K562 (cell line): ENCODE measurements at regions not wholly inside any gene's neighbourhood (a gene's known extent, or its start where the extent isn't known, plus 50 kb on each side); places are given as distances from the start of the nearest gene placed in this dataset.
A peak's percentile ranks its signal among the peaks of the same experiment; 100 is the strongest.

Experiments used
- ATAC-seq: fragments of 200-7000 bp; cut with Tn5 transposase; 3 replicates; pipeline ENCODE4 v1.9.1; 2020; ENCODE audit warnings: moderate library complexity
- BruUV-seq: library from RNA; stranded (reverse); fragments of 400-500 nt; replicated peaks from 2 replicates; lab custom pipeline; 2021; lab: Mats Ljungman, UMichigan
- CTCF ChIA-PET: fragments of 300-600 bp; formaldehyde crosslinking; extraction: SDS; loops from one replicate; lab custom pipeline; 2021; ENCODE audit warnings: low intra/inter-chr PET ratio; lab: Yijun Ruan, JAX
- POLR2A ChIA-PET: fragments of 300-600, 350-650 bp; sonication (Branson Sonifier 250); formaldehyde crosslinking; extraction: SDS; loops from one replicate; lab custom pipeline; 2021; ENCODE audit warnings: antibody characterized with exemption, inconsistent platforms; lab: Yijun Ruan, JAX
- DNase-seq, 4 experiments: peaks; one replicate each; pipeline versions ENCODE4 v3.0.0 to v3.0.0-alpha.2; 2011 to 2018; ENCODE audit warnings: low spot score in 3 of 4, mixed read lengths in 3 of 4; ENCODE audit errors: extremely low read depth in 1 of 4
- FAIRE-seq: peaks from 2 replicates; lab custom pipeline; 2011; peaks lifted over from hg19 to GRCh38; lab: Jason Lieb, UNC
- H2AFZ ChIP-seq: 2 replicates; pipeline ENCODE4 v1.6.0; 2011; ENCODE audit warnings: low read depth, low read length, control low read depth, inconsistent platforms
- H3K27ac ChIP-seq: fragments of 200-600 bp; 3 replicates; pipeline ENCODE4 v1.8.0; 2011; ENCODE audit warnings: low read depth, mild to moderate bottlenecking, control low read depth, inconsistent platforms, low read length, moderate library complexity, mixed read lengths; ENCODE audit errors: extremely low read depth
- H3K27me3 ChIP-seq, 2 experiments: fragments of 300-600 bp in 1 of 2; 2 replicates in 1 of 2; 3 replicates in 1 of 2; pipeline versions ENCODE4 v1.6.0 to v1.8.0; 2011; ENCODE audit warnings: inconsistent platforms in 2 of 2, low read length in 2 of 2, mild to moderate bottlenecking in 1 of 2, mixed read lengths in 1 of 2, moderate library complexity in 1 of 2; ENCODE audit not compliant: control insufficient read depth in 2 of 2, insufficient read depth in 2 of 2
- H3K36me3 ChIP-seq: fragments of 300-600 bp; 3 replicates; pipeline ENCODE4 v1.8.0; 2011; ENCODE audit warnings: mild to moderate bottlenecking, low read length, inconsistent platforms; ENCODE audit not compliant: control insufficient read depth, insufficient read depth
- H3K4me1 ChIP-seq, 2 experiments: fragments of 200-600 bp in 1 of 2; replicated peaks in 1 of 2; 2 replicates in 1 of 2; 3 replicates in 1 of 2; pipeline versions ENCODE4 v1.5.1 to v1.8.0; 2011; ENCODE audit warnings: inconsistent platforms in 2 of 2, low read length in 2 of 2, mild to moderate bottlenecking in 1 of 2, mixed read lengths in 1 of 2, moderate library complexity in 1 of 2; ENCODE audit not compliant: control insufficient read depth in 2 of 2, insufficient read depth in 2 of 2
- H3K4me2 ChIP-seq: 2 replicates; pipeline ENCODE4 v1.6.1; 2011; ENCODE audit warnings: low read length, control low read depth, inconsistent platforms, mixed read lengths; ENCODE audit not compliant: insufficient read depth
- H3K4me3 ChIP-seq: fragments of 200-600 bp; sonication (generic), shearing (Covaris generic); 2 replicates; pipeline ENCODE4 v1.5.1; 2016; ENCODE audit warnings: control low read depth, inconsistent platforms
- H3K79me2 ChIP-seq: fragments of 200-600 bp; 3 replicates; pipeline ENCODE4 v1.8.0; 2011; ENCODE audit warnings: low read length, inconsistent platforms; ENCODE audit not compliant: control insufficient read depth, insufficient read depth
- H3K9ac ChIP-seq, 2 experiments: 2 replicates each; pipeline versions ENCODE4 v1.6.0 to v1.6.1; 2011; ENCODE audit warnings: low read depth in 2 of 2, low read length in 2 of 2, control low read depth in 1 of 2, inconsistent platforms in 1 of 2, mild to moderate bottlenecking in 1 of 2, mixed read lengths in 1 of 2; ENCODE audit not compliant: insufficient read depth in 1 of 2
- H3K9me1 ChIP-seq: one replicate; pipeline ENCODE4 v1.6.0; 2011; ENCODE audit warnings: inconsistent platforms, mild to moderate bottlenecking, low read length, moderate library complexity; ENCODE audit not compliant: control insufficient read depth, insufficient read depth
- H3K9me3 ChIP-seq: replicated peaks from 2 replicates; pipeline ENCODE4 v1.5.1; 2011; ENCODE audit warnings: low read depth, low read length, inconsistent platforms; ENCODE audit not compliant: control insufficient read depth, insufficient read depth
- H4K20me1 ChIP-seq: replicated peaks from 2 replicates; pipeline ENCODE4 v1.6.1; 2011; ENCODE audit warnings: low read length, inconsistent platforms, mixed read lengths; ENCODE audit not compliant: control insufficient read depth, insufficient read depth
- GABPB2 ChIP-seq: fragments of 250-450 bp; sonication (Bioruptor Pico); conservative IDR thresholded peaks from 2 replicates; pipeline ENCODE4 v1.5.1; 2021; ENCODE audit warnings: mild to moderate bottlenecking
- KLF13 ChIP-seq: fragments of 450-650 bp; IDR thresholded peaks from 2 replicates; pipeline ENCODE4 v1.6.1; 2016; ENCODE audit warnings: missing genetic modification characterization, low read depth, mild to moderate bottlenecking, missing compliant biosample characterization, moderate library complexity, borderline replicate concordance
- MYC ChIP-seq, 2 experiments: fragments of 250-450 bp in 1 of 2; sonication (Bioruptor Pico) in 1 of 2; IDR thresholded peaks; 2 replicates each; pipeline versions ENCODE4 v1.5.1 to v1.6.1; 2012 to 2021; ENCODE audit warnings: low read depth in 2 of 2, borderline replicate concordance in 1 of 2, improper control_type of control experiment in 1 of 2, low read length in 1 of 2, mild to moderate bottlenecking in 1 of 2, moderate library complexity in 1 of 2
- PHTF2 ChIP-seq: fragments of 250-450 bp; sonication (Bioruptor Pico); IDR thresholded peaks from 2 replicates; pipeline ENCODE4 v1.5.0; 2021; ENCODE audit warnings: mild to moderate bottlenecking
- SIRT6 ChIP-seq: IDR thresholded peaks from one replicate; pipeline ENCODE4 v1.6.1; 2012; ENCODE audit warnings: low read depth, mild to moderate bottlenecking, control low read depth, inconsistent platforms, low read length, moderate library complexity
- SMARCC2 ChIP-seq: fragments of 450-650 bp; IDR thresholded peaks from 2 replicates; pipeline ENCODE4 v1.6.1; 2017; ENCODE audit warnings: antibody characterized with exemption, moderate library complexity, mild to moderate bottlenecking, low read depth
- SPI1 ChIP-seq: IDR thresholded peaks from 2 replicates; pipeline ENCODE4 v1.6.1; 2011; ENCODE audit warnings: low read depth, low read length, control low read depth, borderline replicate concordance
- ZNF311 ChIP-seq: fragments of 250-450 bp; sonication (Bioruptor Pico); IDR thresholded peaks from 2 replicates; pipeline ENCODE4 v1.4.0; 2020; ENCODE audit warnings: mild to moderate bottlenecking, moderate library complexity
- ZNF444 ChIP-seq: fragments of 250-450 bp; sonication (Bioruptor Pico); IDR thresholded peaks from 2 replicates; pipeline ENCODE4 v1.4.0; 2020; ENCODE audit warnings: mild to moderate bottlenecking, moderate library complexity
- ZNF717 ChIP-seq: fragments of 250-450 bp; sonication (Bioruptor Pico); IDR thresholded peaks from 2 replicates; pipeline ENCODE4 v1.5.0; 2021
- WGBS: fragments of 100-300 bp; shearing (Covaris generic); methylation state at CpG from one replicate; pipeline ENCODE4 v1.1.6; 2016; ENCODE audit warnings: low coverage, mixed read lengths; ENCODE audit not compliant: insufficient coverage; ENCODE audit errors: missing lambda C conversion rate; 5-methylcytosine and 5-hydroxymethylcytosine counted together
- in situ Hi-C: fragments of 300-500 bp; cut with MboI; formaldehyde crosslinking; loops from 4 replicates; pipeline ENCODE4 v1.15.0; 2018; ENCODE audit warnings: inconsistent platforms, mixed read lengths
- intact Hi-C: fragments of 100-400 bp; cut with micrococcal nuclease; formaldehyde crosslinking; loops from 2 replicates; pipeline ENCODE4 v1.14.2; 2022
- TF ChIP-seq, protein P1 (sequence below): fragments of 200-400 bp; formaldehyde crosslinking; IDR thresholded peaks from 2 replicates; pipeline ENCODE4 v1.6.1; 2017; ENCODE audit warnings: mild to moderate bottlenecking, low read depth, low read length, moderate library complexity
- TF ChIP-seq, protein P2 (sequence below): fragments of 150-350 bp; conservative IDR thresholded peaks from 2 replicates; pipeline ENCODE4 v1.6.1; 2014; ENCODE audit warnings: low read length

DNA sequence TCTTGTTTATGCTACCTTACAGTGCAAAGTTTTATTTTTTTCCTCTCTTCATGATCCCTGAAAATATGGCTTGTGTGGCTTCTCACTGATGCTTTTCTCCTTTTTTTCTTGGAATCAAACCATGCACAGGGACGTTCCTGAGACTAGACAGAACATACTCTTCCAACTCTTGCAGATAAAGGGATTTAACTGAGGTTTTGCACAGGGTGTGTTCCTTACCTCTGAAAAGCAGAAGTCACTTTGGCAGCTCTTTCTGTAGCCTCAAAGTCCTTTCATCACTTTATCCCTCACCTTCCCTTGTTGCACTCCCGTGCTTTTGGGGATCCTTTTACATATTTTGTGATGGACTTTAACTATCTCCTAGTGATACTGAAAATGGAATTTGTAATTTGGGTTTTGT, 300.1 kb downstream of the SPRY1 start:
- DNase-seq: no peak
- Histone ChIP-seq H3K36me3 (no peaks in the 10 kb centered on the region), H4K20me1 (no peaks in the 10 kb centered on the region), H2AFZ (no peak overlapping the region), H3K4me2 (no peak overlapping the region), H3K4me1 (no peaks in the 10 kb centered on the region), H3K27me3 (no peaks in the 10 kb centered on the region), H3K9me3 (no peaks in the 10 kb centered on the region), H3K9me1 (no peaks in the 10 kb centered on the region), H3K27ac (no peak overlapping the region), H3K4me3 (no peak overlapping the region), H3K9ac (no peak overlapping the region), H3K79me2 (no peaks in the 10 kb centered on the region)
- intact Hi-C loops (no loop called here), in situ Hi-C loops (no loop called here)
- TF ChIP-seq SMARCC2: no peak
- TF ChIP-seq SPI1: peak; percentile 17; the same call in 1 of the 2 replicates
- peak; percentile 19 for FAIRE-seq
- 0% methylated on average over 2 of the region's 2 CpGs for WGBS
- ATAC-seq: no peak
- ChIA-PET POLR2A (interaction anchor here (0.6 kb wide), 1 partner anchor 229 kb away, joined by 3 read pairs; no protein-coding TSS in a partner anchor), CTCF (no interaction called here)
- no TSS peak for BruUV-seq

DNA sequence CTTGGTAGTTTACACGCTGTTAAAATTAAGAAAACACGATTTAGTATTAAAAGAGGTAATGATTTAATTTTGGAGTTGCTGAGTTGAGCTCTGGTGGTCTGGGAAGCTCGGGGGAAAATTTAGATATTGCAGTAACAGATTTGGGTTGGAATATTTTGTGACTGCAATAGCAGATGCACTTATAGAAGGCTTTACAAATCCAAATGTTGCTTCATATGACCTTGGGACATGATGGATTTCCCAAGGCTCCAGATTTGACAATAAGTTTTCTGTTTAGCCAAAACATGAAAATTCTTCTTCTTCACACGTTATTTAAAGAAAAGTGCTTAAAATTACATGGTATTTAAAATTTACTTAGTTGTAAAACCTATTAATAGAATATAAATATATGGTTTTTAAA, 302.0 kb downstream of the SPRY1 start:
- intact Hi-C loops: no loop called here
- 0% methylated on average over 4 of the region's 4 CpGs for WGBS
- FAIRE-seq: no peak
- TF ChIP-seq GABPB2 (CRISPR knock-in tag) (no peak), ZNF444 (CRISPR knock-in tag) (no peak), KLF13 (tag) (no peak), PHTF2 (CRISPR knock-in tag) (no peak), ZNF717 (no peak), ZNF311 (CRISPR knock-in tag) (no peak), SIRT6 (no peak), MYC (IDR thresholded peaks at IDR 0.05; ENCODE audit: low read depth, low read length) (no peak), MYC (CRISPR knock-in tag; IDR thresholded peaks at IDR 0.05; ENCODE audit: borderline replicate concordance, low read depth) (no peak)
- TF ChIP-seq, protein P1, sequence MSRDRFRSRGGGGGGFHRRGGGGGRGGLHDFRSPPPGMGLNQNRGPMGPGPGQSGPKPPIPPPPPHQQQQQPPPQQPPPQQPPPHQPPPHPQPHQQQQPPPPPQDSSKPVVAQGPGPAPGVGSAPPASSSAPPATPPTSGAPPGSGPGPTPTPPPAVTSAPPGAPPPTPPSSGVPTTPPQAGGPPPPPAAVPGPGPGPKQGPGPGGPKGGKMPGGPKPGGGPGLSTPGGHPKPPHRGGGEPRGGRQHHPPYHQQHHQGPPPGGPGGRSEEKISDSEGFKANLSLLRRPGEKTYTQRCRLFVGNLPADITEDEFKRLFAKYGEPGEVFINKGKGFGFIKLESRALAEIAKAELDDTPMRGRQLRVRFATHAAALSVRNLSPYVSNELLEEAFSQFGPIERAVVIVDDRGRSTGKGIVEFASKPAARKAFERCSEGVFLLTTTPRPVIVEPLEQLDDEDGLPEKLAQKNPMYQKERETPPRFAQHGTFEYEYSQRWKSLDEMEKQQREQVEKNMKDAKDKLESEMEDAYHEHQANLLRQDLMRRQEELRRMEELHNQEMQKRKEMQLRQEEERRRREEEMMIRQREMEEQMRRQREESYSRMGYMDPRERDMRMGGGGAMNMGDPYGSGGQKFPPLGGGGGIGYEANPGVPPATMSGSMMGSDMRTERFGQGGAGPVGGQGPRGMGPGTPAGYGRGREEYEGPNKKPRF: no peak
- TF ChIP-seq, protein P2, sequence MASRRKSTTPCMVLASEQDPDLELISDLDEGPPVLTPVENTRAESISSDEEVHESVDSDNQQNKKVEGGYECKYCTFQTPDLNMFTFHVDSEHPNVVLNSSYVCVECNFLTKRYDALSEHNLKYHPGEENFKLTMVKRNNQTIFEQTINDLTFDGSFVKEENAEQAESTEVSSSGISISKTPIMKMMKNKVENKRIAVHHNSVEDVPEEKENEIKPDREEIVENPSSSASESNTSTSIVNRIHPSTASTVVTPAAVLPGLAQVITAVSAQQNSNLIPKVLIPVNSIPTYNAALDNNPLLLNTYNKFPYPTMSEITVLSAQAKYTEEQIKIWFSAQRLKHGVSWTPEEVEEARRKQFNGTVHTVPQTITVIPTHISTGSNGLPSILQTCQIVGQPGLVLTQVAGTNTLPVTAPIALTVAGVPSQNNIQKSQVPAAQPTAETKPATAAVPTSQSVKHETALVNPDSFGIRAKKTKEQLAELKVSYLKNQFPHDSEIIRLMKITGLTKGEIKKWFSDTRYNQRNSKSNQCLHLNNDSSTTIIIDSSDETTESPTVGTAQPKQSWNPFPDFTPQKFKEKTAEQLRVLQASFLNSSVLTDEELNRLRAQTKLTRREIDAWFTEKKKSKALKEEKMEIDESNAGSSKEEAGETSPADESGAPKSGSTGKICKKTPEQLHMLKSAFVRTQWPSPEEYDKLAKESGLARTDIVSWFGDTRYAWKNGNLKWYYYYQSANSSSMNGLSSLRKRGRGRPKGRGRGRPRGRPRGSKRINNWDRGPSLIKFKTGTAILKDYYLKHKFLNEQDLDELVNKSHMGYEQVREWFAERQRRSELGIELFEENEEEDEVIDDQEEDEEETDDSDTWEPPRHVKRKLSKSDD: no peak

More for the DNA sequence above, 302.0 kb downstream of the SPRY1 start:
- no peaks in the 10 kb centered on the region for H3K27me3 ChIP-seq
- no peaks in the 10 kb centered on the region for H3K9me1 ChIP-seq
- H3K9me3 ChIP-seq: no peaks in the 10 kb centered on the region
- no peaks in the 10 kb centered on the region for H3K79me2 ChIP-seq
- in situ Hi-C loops: no loop called here
- no peak overlapping the region for H3K27ac ChIP-seq
- H2AFZ ChIP-seq: no peak overlapping the region
- BruUV-seq: no TSS peak
- no peak for DNase-seq
- H3K9ac ChIP-seq: no peak overlapping the region
- no peak overlapping the region for H3K4me3 ChIP-seq
- H4K20me1 ChIP-seq: no peaks in the 10 kb centered on the region
- ChIA-PET CTCF (no interaction called here), POLR2A (no interaction called here)
- H3K4me1 ChIP-seq: no peaks in the 10 kb centered on the region
- no peaks in the 10 kb centered on the region for H3K36me3 ChIP-seq
- no peak for ATAC-seq
- H3K4me2 ChIP-seq: no peak overlapping the region
